Sigmoid colon (tissue), 3 donors: ENCODE measurements at regions not wholly inside any gene's neighbourhood (a gene's known extent, or its start where the extent isn't known, plus 50 kb on each side); places are given as distances from the start of the nearest gene placed in this dataset.

Experiments used
- POLR2A ChIP-seq, 2 donors: fragments of 450-650 bp; IDR thresholded peaks; one replicate each; pipeline ENCODE4 v1.6.1; 2016; ENCODE audit warnings: antibody characterized with exemption in 2 of 2, mild to moderate bottlenecking in 2 of 2, moderate library complexity in 2 of 2
- TF ChIP-seq, protein P1 (sequence below), 4 experiments: fragments of 450-650 bp in 3 of 4; fragments of 200-600 bp in 1 of 4; IDR thresholded peaks; one replicate each; pipeline ENCODE4 v1.5.1; 2016 to 2019; ENCODE audit warnings: antibody characterized with exemption in 4 of 4, mild to moderate bottlenecking in 3 of 4, moderate library complexity in 2 of 4

- TF ChIP-seq, protein P1, sequence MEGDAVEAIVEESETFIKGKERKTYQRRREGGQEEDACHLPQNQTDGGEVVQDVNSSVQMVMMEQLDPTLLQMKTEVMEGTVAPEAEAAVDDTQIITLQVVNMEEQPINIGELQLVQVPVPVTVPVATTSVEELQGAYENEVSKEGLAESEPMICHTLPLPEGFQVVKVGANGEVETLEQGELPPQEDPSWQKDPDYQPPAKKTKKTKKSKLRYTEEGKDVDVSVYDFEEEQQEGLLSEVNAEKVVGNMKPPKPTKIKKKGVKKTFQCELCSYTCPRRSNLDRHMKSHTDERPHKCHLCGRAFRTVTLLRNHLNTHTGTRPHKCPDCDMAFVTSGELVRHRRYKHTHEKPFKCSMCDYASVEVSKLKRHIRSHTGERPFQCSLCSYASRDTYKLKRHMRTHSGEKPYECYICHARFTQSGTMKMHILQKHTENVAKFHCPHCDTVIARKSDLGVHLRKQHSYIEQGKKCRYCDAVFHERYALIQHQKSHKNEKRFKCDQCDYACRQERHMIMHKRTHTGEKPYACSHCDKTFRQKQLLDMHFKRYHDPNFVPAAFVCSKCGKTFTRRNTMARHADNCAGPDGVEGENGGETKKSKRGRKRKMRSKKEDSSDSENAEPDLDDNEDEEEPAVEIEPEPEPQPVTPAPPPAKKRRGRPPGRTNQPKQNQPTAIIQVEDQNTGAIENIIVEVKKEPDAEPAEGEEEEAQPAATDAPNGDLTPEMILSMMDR (IDR thresholded peaks at IDR 0.05) = no peak
- no peak for TF ChIP-seq POLR2A (IDR thresholded peaks at IDR 0.05)
Observed at GRCh38 chr2:144277622-144278354, 242.1 kb downstream of the ZEB2 start.
